Kidney (tissue), 13 donors: ENCODE measurements at regions not wholly inside any gene's neighbourhood (a gene's known extent, or its start where the extent isn't known, plus 50 kb on each side); places are given as distances from the start of the nearest gene placed in this dataset.

Experiments used
- DNase-seq, 5 donors: peaks; one replicate each; pipeline ENCODE4 v3.0.0-alpha.2; 2013 to 2020
- FAIRE-seq: peaks from 2 replicates; lab custom pipeline; 2012; peaks lifted over from hg19 to GRCh38; lab: Jason Lieb, UNC
- H3K27ac ChIP-seq, 2 donors: one replicate each; pipeline ENCODE4 v1.7.0; 2013; ENCODE audit warnings: low read depth in 2 of 2, low read length in 2 of 2, inconsistent platforms in 1 of 2
- H3K27me3 ChIP-seq: one replicate; pipeline ENCODE4 v1.7.1; 2013; ENCODE audit warnings: low read length, inconsistent platforms; ENCODE audit not compliant: control insufficient read depth, insufficient read depth
- H3K36me3 ChIP-seq, 3 donors: one replicate each; pipeline versions ENCODE4 v1.7.0 to v1.7.1; 2013; ENCODE audit warnings: low read length in 3 of 3, control low read depth in 1 of 3, inconsistent platforms in 1 of 3; ENCODE audit not compliant: insufficient read depth in 3 of 3, control insufficient read depth in 2 of 3
- H3K4me1 ChIP-seq, 3 donors: one replicate each; pipeline versions ENCODE4 v1.7.0 to v1.7.1; 2013; ENCODE audit warnings: low read length in 3 of 3, inconsistent platforms in 1 of 3, low read depth in 1 of 3; ENCODE audit not compliant: control insufficient read depth in 2 of 3, insufficient read depth in 2 of 3
- H3K4me3 ChIP-seq, 3 donors: one replicate each; pipeline versions ENCODE4 v1.7.0 to v1.8.1; 2013; ENCODE audit warnings: low read length in 3 of 3, control low read depth in 1 of 3, inconsistent platforms in 1 of 3
- H3K9ac ChIP-seq, 3 donors: one replicate each; pipeline versions ENCODE4 v1.7.0 to v1.7.1; 2013; ENCODE audit warnings: low read length in 3 of 3, control low read depth in 1 of 3, inconsistent platforms in 1 of 3
- H3K9me3 ChIP-seq, 3 donors: one replicate each; pipeline versions ENCODE4 v1.7.0 to v1.7.1; 2013; ENCODE audit warnings: low read length in 3 of 3, control low read depth in 1 of 3, inconsistent platforms in 1 of 3; ENCODE audit not compliant: control insufficient read depth in 2 of 3, insufficient read depth in 1 of 3
- CTCF ChIP-seq: IDR thresholded peaks from 3 replicates; pipeline ENCODE4 v1.5.1; 2012; ENCODE audit warnings: mild to moderate bottlenecking, moderate library complexity, borderline replicate concordance; ENCODE audit not compliant: insufficient read depth; ENCODE audit errors: extremely low read depth
- intact Hi-C: fragments of 100-400 bp; cut with DNase I; formaldehyde crosslinking; loops from one replicate; pipeline ENCODE4 v1.11.1; 2022
- donor health status: control.
- donor health status: control.
- donor health status: control.
- donor health status: control.
- donor health status: control.
- donor health status: DM: yes; HTN: yes; CAD: no.
- donor health status: Normal renal cell carcinoma (clear cell type).

GRCh38 chr11:59266491-59266890 is 53.8 kb upstream of the MPEG1 start:
- no peaks in the 10 kb centered on the region for H3K9me3 ChIP-seq

GRCh38 chr11:59265735-59266134 is 53.0 kb upstream of the MPEG1 start:
- TF ChIP-seq CTCF: no peak
- Histone ChIP-seq H3K9ac (no peak overlapping the region), H3K27me3 (no peaks in the 10 kb centered on the region), H3K9me3 (no peaks in the 10 kb centered on the region), H3K4me3 (no peak overlapping the region), H3K27ac (no peak overlapping the region), H3K4me1 (no peaks in the 10 kb centered on the region), H3K36me3 (no peaks in the 10 kb centered on the region)
- intact Hi-C loops: no loop called here
- FAIRE-seq (no peak), DNase-seq (no peak)

More at GRCh38 chr11:59266491-59266890, 53.8 kb upstream of the MPEG1 start:
- Histone ChIP-seq H3K9ac (no peak overlapping the region), H3K27me3 (no peaks in the 10 kb centered on the region), H3K27ac (no peak overlapping the region), H3K4me1 (no peaks in the 10 kb centered on the region), H3K36me3 (no peaks in the 10 kb centered on the region), H3K4me3 (no peak overlapping the region)
- intact Hi-C loops: no loop called here
- DNase-seq (no peak), FAIRE-seq (no peak)
- no peak for TF ChIP-seq CTCF

GRCh38 chr11:59264736-59265135 is 52.0 kb upstream of the MPEG1 start:
- H3K4me1 ChIP-seq: no peaks in the 10 kb centered on the region
- no peak for FAIRE-seq
- H3K9me3 ChIP-seq: no peaks in the 10 kb centered on the region
- no peak overlapping the region for H3K9ac ChIP-seq
- no peak for TF ChIP-seq CTCF
- no peak overlapping the region for H3K27ac ChIP-seq
- DNase-seq: no peak
- H3K4me3 ChIP-seq: no peak overlapping the region
- no peaks in the 10 kb centered on the region for H3K27me3 ChIP-seq
- H3K36me3 ChIP-seq: no peaks in the 10 kb centered on the region
- intact Hi-C loops: no loop called here

- no peaks in the 10 kb centered on the region for H3K36me3 ChIP-seq
- no peaks in the 10 kb centered on the region for H3K27me3 ChIP-seq
- intact Hi-C loops: no loop called here
- DNase-seq: peak in 1 of 5 donors; percentile 77
- no peaks in the 10 kb centered on the region for H3K4me1 ChIP-seq
- peak; percentile 14 for TF ChIP-seq CTCF
- no peak overlapping the region for H3K4me3 ChIP-seq
- FAIRE-seq: no peak
- H3K9me3 ChIP-seq: no peaks in the 10 kb centered on the region
- no peak overlapping the region for H3K27ac ChIP-seq
- H3K9ac ChIP-seq: no peak overlapping the region
These were observed 50.6 kb upstream of the MPEG1 start for GRCh38 chr11:59263225-59263894.
